GM13977 (cell line): ENCODE measurements at regions not wholly inside any gene's neighbourhood (a gene's known extent, or its start where the extent isn't known, plus 50 kb on each side); places are given as distances from the start of the nearest gene placed in this dataset.

Experiments
- DNase-seq: peaks from one replicate; pipeline ENCODE4 v3.0.0; 2012; ENCODE audit warnings: low spot score
- CTCF ChIP-seq: IDR thresholded peaks from 2 replicates; pipeline ENCODE4 v1.5.1; 2012; ENCODE audit warnings: mild to moderate bottlenecking, control low read depth; ENCODE audit not compliant: insufficient read depth; ENCODE audit errors: extremely low read depth, missing control alignments
- in situ Hi-C: fragments of 300-500 bp; cut with MboI; formaldehyde crosslinking; loops from one replicate; pipeline ENCODE4 v1.12.0; 2022; ENCODE audit warnings: low sequenced_read_pairs, low pct_unique_long_range_greater_than_20kb, mixed read lengths, inconsistent platforms; ENCODE audit not compliant: unreplicated experiment

DNA sequence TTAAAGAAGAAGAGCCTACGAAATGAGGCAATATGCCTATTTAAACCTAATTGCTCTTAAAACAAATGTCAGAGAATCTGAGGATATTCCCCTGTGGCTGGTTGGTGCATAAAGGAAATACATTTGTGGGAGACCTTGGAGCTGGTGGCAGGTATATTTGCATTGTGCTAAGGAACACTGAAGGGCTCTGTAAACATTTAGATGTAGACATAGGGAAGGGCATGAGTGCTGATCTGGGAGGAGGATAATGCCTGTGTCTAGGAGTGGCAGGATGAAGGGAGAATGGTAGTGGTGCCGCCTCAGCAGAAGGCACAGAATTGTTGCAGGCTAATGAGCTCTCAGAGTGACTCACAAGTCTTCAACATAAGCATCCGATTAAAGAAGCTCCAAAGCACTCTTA lies 85.8 kb downstream of the CD164 start:
- no peak for TF ChIP-seq CTCF
- no peak for DNase-seq
- in situ Hi-C loops: no loop called here

DNA sequence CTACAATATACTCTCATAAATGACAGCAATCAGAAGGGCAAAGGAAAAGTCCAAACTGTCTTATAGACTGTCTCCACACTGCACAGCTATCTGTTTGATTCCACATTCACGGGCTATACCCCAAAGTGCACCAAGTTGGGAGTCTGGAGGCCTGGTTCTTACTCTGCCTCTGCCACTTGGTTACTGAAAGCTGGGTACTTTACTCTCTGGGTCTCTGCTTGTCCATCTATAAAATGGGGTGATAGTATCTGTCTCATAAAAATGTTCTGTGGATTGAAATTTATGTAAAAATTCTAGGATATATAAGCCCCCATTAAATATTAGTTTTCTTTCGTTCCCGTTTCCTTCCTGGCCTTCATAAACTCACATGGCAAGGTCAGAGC lies 86.5 kb downstream of the CD164 start:
- no peak for DNase-seq
- in situ Hi-C loops: no loop called here
- TF ChIP-seq CTCF: no peak

DNA sequence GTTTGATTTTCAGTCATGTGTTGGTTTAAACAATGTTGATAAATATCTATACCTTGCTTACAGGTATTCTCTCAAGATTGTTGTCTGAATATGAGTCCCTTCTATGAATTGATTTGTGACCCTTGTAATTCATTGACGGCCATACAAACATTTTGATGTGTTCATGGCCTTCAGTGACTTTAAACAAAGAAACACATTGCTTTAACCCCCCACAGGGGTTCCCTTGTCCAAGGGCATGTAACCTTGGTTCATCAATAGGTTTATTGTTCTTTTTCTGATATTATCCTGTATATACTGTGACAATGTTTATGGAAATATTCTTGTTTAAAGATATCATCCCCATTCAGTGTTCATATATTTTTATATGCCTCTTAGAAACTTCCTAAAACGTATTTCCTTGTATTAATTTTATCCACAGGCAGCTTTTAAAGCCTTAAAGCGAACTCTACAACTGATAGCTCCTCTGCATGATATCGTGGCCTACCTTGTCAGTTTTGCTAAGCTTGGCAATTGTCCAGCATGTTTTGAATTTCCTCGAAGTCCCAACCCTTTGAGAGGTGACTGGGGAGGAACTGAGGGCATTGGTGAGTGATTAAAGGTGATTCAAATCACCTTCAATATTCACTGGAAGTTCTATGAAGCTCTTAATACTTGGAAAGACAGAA lies 87.0 kb downstream of the CD164 start:
- in situ Hi-C loops: no loop called here
- no peak for TF ChIP-seq CTCF
- no peak for DNase-seq

DNA sequence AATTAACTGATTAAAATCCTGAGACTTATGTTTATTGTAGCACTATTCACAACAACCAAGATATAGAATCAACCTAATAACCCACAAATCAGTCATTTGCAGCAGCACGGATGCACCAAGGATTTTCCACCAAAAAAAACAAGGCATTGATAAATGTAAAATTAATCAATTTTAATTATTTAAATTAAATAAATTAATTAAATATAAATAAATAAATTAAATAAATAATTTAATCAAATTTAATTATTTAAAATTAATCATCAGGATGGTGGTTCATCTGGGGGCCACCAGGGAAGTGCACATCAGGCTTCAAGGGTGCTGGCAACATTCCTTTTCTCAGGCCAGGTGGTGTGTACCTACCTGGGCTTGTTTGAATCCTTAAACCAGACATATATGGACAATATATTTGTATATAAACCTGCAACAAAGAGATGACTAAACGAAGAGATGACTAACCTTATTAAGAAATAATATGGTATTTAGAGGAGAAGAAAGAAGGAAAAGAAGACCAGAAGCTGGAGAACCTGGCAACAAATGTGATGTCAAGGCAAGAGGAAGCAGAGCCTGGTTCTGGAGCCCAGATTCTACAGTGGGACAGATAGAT lies 89.2 kb downstream of the CD164 start:
- in situ Hi-C loops: no loop called here
- no peak for TF ChIP-seq CTCF
- no peak for DNase-seq

GRCh38 chr6:109292420-109292819 lies 89.8 kb downstream of the CD164 start:
- TF ChIP-seq CTCF: no peak
- in situ Hi-C loops: no loop called here
- DNase-seq: no peak

- no peak for TF ChIP-seq CTCF
- DNase-seq: no peak
- in situ Hi-C loops: no loop called here
These were observed 90.4 kb downstream of the CD164 start for GRCh38 chr6:109291902-109292301.
